Epithelial cell of prostate (primary cell): ENCODE measurements at regions not wholly inside any gene's neighbourhood (a gene's known extent, or its start where the extent isn't known, plus 50 kb on each side); places are given as distances from the start of the nearest gene placed in this dataset.
"Not testable (repeated sequence)": the region's sequence is repeated elsewhere in the genome, so short reads cannot be mapped to it uniquely, and the experiment has no call there.

ENCODE experiments used
- DNase-seq: peaks from one replicate; pipeline ENCODE4 v3.0.0-alpha.2; 2011; ENCODE audit warnings: low read depth, low spot score
- H3K27ac ChIP-seq: fragments of 450-650 bp; 2 replicates; pipeline ENCODE4 v1.5.1; 2017; ENCODE audit warnings: mild to moderate bottlenecking

DNA sequence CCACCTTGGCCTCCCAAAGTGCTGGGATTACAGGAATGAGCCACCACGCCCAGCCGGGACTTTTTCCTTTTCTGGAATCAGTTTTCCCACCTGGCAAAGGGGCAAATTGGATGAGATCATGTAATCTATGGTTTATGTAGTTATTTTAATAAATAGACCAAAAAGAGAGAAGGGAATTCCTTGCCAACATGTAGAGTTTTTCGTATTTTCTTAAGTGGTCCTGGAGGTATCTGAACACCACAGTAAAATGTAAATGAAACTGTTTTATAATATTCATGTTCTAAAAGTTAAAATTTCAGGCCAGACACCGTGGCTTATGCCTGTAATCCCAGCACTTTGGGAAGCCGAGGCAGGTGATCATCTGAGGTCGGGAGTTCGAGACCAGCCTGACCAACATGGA, 185.1 kb upstream of the ZNF217 start:
- H3K27ac ChIP-seq, result no peak overlapping the region
- no peak for DNase-seq

GRCh38 chr20:53778041-53778516, 184.4 kb upstream of the ZNF217 start:
- DNase-seq, result no peak
- H3K27ac ChIP-seq, result no peak overlapping the region

DNA sequence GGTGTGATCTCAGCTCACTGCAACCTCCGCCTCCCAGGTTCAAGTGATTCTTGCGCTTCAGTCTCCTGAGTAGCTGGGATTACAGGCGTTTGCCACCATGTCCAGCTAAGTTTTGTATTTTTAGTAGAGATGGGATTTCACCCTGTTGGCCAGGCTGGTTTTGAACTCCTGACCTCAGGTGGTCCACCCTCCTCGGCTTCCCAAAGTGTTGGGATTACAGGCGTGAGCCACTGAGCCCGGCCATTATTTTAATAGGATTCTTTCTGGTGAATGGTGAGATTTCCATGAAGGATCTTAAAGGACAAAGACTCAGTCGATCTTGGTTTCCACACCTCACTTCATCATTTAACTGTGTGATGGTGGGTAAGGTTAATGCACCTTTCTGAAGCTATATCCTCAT, 183.8 kb upstream of the ZNF217 start:
- not testable (repeated sequence) for DNase-seq, H3K27ac ChIP-seq

DNA sequence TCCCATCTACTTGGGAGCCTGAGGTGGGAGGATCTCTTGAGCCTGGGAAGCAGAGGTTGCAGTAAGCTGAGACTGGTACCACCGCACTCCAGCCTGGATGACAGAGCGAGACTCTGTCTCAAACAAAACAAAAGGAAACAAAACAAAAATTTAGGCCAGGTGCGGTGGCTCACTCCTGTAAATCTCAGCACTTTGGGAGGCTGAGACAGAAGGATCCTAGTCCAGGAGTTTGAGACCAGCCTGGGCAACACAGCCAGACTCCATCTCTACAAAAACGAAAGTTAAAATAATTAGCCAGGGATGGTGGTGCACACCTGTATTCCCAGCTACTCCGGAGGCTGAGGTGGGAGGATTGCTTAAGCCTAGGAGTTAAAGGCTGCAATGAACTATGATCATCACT, 183.2 kb upstream of the ZNF217 start:
- DNase-seq, result no peak
- no peak overlapping the region for H3K27ac ChIP-seq

DNA sequence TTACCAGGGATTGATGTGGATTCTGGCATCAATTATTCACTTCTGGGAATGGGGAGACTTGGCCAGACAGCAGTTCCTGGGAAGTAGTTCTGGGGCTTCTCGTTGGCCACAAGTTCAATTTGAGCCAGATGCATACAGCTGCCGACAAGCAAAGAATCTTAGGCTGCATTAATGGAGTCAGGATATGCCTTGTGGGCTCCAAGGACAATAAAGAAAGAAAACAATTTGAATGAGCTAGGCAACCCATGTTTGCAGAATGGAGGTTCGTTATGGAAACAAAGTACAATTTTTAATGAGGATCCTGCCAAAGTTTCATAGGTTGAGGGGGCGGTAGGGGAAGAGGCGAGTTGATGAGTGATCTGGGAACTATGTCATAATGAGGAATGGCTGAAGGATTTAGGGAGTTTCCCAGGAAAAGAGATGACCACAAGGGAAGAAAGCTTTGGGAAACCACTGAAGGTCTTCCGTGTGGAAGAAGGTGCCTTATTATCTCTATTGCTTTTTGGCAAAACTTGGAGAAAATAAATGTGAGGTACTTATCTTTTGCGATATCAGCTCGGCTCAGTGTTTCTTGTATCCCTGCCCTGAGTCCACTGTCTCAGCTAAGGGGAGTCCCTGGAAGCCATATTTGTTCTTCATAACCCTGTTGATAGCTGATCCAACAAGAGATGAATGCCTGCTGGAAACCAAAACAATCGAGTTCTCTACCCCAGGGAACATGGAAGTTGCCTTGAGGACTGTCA, 181.0 kb upstream of the ZNF217 start:
- DNase-seq, result no peak
- peak overlapping the region; percentile 84 for H3K27ac ChIP-seq

DNA sequence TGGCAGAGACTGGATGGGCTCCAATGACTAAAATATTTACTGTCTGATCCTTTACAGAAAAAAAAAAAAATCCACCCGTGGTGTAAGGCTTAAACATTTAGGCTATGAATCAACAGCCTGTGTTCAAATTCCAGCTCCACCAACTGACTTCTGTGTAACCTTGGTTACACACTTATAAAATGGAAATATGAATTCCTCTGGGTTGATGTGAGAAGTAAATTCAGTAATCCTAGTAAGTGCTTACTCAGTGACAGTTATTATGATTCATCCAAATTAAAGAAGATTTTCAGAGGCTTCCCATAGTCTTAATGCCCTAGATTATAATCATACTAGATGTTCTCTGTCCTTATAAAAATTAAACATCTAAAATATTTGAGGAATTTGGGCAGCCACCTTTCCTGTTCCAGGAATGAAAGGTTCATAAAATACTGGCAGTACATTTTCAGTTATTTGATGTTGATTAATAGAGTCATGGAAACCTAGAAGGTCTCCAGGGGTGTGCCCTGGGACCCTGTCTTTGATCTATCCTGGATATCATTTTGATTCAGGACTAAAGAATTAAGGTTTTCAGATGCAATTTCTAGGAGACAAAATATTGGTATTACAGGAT, 180.3 kb upstream of the ZNF217 start:
- peak; percentile 87 for DNase-seq
- H3K27ac ChIP-seq, result peak overlapping the region; percentile 84

GRCh38 chr20:53773066-53773791, 179.6 kb upstream of the ZNF217 start:
- H3K27ac ChIP-seq, result peak overlapping the region; percentile 84
- DNase-seq, result not testable (repeated sequence)

DNA sequence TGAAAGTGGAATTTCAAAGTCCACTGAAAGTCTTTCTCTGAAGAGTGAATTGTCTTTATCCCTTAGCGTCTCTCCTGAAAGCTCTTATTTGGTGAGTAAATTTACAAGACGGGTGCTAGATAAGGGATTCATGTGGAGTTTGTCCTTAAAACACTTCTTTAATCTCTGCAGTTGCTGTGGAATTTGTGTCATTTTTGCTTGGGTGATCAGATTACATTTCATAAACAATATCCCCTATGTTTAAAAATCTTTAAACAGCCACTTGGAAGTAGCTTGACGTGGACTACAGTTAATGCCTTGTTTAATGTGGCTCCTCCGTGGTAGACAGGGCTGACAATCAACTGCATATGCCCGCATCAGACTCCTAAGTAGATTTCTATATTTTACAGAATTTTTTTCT, 175.4 kb upstream of the ZNF217 start:
- no peak for DNase-seq
- H3K27ac ChIP-seq, result no peak overlapping the region

DNA sequence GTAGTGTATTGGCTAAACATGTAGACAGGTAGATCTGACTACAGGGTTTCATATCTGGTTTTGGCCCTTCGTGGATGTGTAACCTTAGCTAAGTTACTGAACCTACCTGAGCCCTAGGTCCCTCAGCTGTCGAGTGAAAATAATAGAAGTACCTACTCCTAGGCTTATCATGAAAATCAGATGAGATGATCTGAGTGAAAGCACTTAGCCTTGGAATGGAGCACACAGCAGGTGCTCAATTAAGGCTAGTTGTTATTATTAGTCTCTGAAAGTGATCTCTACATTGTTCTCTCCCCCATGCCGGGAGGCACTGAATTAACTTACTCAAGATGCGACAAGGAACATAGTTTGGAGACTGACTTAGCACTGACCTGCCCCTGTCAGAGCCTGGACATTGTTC, 174.7 kb upstream of the ZNF217 start:
- no peak for DNase-seq
- no peak overlapping the region for H3K27ac ChIP-seq

DNA sequence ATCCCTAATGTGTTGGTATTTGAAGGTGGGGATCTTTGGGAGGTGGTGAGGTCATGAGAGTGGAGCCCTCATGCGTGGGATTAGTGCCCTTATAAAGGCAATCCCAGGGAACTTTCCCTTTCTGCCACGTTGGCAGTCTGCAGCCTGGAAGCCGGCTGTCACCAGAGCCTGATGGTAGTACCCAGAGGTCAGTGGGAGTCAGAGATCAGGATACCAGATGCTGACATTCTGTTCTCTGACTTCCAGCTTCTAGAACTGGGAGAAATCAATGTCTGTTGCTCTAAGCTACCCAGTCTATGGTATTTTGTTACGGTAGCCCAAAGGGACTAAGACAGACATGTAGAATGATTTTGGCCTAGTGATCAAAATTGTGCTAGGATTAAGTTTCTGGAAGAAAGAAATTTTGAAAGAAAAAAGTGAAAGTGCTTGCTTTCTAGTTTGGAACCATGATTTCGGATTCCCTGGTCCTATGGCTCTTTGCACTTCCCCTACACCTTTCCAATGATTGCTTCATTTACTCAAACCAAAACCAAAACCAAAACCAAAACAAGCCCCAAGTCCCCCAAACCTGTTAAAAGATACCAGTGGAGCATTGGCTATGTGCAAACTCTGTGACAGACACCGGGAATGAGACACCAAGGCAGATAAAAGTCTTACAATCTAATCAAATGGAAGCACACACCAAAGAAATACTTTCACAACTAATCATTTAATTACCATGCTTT, 173.7 kb upstream of the ZNF217 start:
- no peak for DNase-seq
- no peak overlapping the region for H3K27ac ChIP-seq

GRCh38 chr20:53764415-53764800, 170.8 kb upstream of the ZNF217 start:
- H3K27ac ChIP-seq, result no peak overlapping the region
- DNase-seq, result no peak

DNA sequence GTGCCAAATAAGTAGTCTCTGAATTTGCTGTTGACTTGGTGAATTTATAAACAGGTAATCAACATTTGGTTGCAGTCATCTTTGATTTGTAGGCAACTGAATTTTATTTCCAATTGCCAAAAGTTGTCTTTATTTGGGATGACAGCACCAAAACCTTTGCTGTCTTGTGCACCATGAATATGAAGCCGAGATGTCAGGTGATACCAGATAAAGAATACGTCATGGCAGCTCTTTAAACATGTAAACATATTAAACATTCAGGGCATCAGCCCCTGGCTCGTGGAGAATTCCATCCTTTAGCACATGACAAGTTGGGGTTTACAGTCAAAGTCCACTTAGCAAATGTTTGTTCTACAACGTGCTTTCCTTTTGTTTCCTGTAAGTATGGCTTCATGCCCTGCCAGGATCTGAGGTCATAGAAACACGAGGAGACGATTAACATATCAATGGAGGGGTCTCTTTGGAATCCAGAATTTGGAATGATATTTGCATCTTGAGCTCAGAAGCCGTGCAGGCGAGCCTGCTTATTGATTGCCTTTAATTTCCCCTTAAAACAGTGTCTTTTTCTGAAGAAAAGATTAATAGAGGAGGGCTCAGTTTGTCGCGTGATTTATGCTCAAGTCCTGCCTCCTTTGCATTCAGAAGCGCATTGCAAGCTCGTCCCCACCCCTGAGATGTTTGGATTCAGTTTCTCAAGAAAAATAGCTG, 170.2 kb upstream of the ZNF217 start:
- H3K27ac ChIP-seq, result no peak overlapping the region
- no peak for DNase-seq

DNA sequence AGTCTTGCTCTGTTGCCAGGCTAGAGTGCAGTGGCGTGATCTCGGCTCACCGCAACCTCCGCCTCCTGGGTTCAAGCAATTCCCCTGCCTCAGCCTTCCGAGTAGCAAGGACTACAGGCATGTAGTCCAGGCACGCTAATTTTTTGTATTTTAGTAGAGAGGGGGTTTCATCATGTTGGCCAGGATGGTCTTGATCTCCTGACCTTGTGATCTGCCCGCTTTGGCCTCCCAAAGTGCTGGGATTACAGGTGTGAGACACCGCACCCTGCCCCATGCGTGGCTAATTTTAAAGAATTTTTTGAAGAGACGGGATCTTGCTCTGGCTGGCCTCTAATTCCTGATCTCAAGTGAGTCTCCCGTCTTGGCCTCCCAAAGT, 168.8 kb upstream of the ZNF217 start:
- DNase-seq, H3K27ac ChIP-seq: not testable (repeated sequence)

DNA sequence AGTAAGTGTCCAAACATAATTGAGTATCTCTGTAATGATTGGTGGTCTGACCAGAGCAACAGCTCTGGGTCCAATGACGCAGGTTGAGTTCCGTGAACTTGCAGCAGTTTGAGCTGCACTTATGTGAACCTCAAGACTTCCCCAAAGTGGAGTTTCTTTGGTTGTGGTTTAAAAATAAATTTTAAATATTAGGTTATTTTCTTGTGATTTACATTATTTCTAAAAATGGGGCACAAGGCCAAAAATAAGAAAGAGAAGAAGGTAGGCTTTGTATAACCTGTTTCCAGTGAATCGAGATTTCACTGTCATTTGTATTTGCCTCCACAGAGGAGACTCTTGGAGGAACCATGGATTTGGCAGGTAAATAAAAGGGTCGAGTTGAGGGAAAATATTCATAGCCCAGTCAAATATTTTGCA, 166.4 kb upstream of the ZNF217 start:
- no peak for DNase-seq
- no peak overlapping the region for H3K27ac ChIP-seq

DNA sequence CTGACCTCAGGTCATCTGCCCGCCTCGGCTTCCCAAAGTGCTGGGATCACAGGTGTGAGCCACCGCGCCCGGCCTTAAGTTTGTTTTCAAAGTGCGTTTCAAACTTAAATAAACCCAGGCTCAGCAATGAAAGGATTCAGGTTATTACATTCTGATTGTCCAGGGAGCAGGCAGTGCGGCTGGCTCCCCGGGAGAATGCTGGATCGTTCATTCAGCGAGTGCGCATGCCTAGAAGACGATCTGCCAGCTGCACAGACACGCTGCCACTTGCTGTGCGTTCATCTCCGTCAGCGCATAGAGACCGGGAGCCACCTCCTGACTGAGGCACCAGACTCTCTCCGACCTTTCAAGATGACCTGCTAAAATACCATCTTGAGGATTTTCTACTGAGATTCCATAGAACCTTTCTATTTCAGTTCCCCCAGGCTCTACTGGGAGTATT, 163.9 kb upstream of the ZNF217 start:
- peak overlapping the region; percentile 66 for H3K27ac ChIP-seq
- no peak for DNase-seq

DNA sequence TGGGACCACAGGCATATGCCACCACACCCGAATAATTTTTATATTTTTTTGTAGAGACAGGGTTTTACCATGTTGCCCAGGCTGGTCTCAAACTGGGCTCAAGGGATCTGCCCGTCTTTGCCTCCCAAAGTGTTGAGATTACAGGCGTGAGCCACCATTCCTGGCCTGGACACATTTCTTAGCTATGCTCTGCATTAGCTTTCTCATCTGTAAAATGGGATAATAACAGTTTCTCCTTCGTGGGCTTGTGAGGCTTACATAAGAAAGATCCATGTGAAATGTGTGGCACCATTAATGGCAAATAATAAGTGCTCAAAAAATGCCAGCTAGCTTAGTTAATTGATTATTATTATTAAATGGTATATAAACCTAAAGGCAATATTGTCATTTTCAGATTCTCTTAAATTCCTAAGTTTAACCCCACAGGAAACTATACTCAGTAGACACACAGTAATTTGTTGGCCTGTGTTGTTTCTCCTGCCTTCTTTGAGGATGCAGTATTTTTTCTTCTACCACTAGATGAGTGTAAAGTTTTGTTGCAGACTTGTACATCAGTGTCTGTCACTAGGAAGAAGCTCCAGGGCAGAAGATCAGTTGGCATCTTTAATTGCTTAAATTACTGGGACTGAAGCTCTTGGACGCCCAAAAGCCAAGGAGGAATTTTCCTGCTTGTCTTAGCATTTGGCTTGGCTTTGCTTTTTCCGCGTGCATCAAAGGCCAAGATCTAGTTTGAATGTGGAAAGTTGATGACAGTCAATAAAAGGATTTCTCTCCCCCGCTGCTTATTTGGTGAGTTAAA, 162.3 kb upstream of the ZNF217 start:
- H3K27ac ChIP-seq, result no peak overlapping the region

GRCh38 chr20:53753880-53754459, 160.3 kb upstream of the ZNF217 start:
- H3K27ac ChIP-seq, result peak overlapping the region; percentile 91
- DNase-seq, result no peak

More for the DNA sequence above, 162.3 kb upstream of the ZNF217 start:
- no peak for DNase-seq

DNA sequence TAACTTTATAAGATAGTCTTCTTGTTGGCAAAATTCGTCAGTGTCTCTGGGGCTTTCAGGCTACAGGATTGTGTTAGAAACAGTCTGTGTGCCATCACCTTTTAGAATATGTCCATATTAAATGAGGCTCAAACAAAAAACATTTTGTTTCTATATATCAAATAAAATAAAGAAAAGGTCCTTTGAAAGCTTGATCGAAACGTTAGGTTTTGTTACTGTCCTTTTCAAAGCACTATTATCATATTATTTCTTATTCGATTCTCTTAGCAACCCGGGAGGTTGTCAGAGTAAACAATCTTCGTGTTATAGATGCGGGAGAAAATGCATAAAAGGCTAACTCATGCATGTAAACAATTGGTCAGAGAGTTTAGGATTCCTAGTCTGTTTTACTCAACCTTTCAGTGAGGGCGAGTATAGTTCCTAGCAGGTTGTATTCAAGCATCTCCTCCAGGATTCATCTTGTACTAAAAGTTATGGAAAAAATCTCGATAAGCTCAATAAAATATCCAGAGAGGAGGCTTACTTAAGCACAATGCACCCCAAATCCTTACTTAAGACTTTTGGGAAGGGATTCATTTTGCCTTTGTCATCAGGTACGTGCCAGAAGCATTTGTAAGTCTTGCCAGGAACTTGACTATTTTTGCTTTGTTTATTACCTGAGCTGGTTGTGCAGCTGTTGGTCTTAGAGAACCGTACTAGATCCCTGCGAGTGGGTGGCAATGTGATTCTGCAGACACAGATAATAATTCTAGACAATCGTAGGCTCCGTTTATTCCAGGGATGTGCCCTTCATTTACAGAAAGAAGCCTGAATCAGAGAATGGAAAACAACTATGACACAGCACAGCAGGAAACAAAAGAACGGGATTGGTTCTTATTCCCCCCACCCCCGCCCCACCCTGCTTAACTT, 159.6 kb upstream of the ZNF217 start:
- peak; percentile 87 for DNase-seq
- H3K27ac ChIP-seq, result peak overlapping the region; percentile 91
